ENCODE measurements at regions not wholly inside any gene's neighbourhood (a gene's known extent, or its start where the extent isn't known, plus 50 kb on each side); places are given as distances from the start of the nearest gene placed in this dataset.

DNA sequence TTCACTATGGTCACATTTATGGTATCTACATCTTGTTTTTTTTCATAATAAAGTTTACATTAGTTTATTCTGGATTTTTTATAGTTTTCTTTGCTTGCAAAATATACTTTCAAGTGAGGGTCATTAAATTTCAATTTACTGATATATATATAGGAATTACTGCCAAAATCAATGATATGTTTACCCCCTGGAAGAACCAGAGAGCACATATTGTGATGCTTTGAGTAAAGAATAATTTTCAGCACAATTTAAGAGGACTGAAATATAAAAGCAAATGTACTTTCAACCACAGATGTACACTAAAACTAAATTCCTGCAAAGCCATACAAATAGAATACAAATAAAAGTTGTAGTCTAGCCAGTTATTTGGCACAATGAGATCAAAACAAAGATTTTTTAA is 242.2 kb upstream of the PCDH18 start:
- no peak overlapping the region for H3K4me3 ChIP-seq (ENCODE audit: low read depth, low read length)
- no peak for TF ChIP-seq CTCF (IDR thresholded peaks at IDR 0.05; ENCODE audit: control insufficient read depth, extremely low read depth, insufficient read depth)
- DNase-seq (ENCODE audit: low read depth), result no peak

- DNase-seq (ENCODE audit: low read depth), result no peak
- TF ChIP-seq CTCF (IDR thresholded peaks at IDR 0.05; ENCODE audit: control insufficient read depth, extremely low read depth, insufficient read depth), result no peak
- H3K4me3 ChIP-seq (ENCODE audit: low read depth, low read length), result no peak overlapping the region
Measured at GRCh38 chr4:137768881-137769280, 236.6 kb upstream of the PCDH18 start.

DNA sequence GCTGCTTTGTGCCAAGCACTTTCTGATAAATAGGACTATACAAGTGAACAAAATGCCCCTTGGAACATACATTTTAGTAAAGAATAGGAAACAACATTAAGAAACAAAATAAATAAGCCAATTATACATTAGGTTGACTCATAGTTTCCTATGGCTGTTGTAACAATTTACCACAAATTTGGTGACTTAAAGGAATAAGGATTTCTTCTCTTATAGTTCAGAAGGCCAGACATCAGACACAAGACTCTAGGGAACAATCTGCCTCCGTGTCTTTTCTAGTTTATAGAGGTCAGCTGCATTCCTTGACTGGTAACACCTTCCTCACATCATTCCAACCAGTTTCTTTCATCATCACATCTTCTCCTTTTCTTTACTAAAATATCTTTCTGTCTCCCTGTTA is 235.9 kb upstream of the PCDH18 start:
- no peak overlapping the region for H3K4me3 ChIP-seq (ENCODE audit: low read depth, low read length)
- DNase-seq (ENCODE audit: low read depth), result no peak
- no peak for TF ChIP-seq CTCF (IDR thresholded peaks at IDR 0.05; ENCODE audit: control insufficient read depth, extremely low read depth, insufficient read depth)

DNA sequence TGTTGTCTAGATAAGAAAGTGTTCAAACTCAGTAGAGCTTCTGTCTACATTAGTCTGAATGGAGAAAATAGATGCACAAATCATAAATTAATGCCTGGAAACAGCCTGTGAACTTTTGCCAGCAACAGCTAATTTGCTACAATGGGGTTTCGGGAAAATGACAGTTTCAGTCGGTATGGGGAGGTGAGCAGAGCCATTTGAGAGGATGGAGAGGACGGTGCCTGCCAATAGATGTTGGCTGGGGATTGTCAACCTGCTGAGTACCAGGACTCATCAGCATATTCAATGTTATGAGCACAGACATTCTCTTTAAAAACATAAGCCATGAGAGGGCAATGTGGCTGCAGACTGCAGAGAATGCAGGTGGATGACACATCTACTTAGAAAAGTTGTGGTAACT is 230.3 kb upstream of the PCDH18 start:
- H3K4me3 ChIP-seq (ENCODE audit: low read depth, low read length), result no peak overlapping the region
- DNase-seq (ENCODE audit: low read depth), result no peak

GRCh38 chr4:137754652-137755471 is 222.6 kb upstream of the PCDH18 start:
- DNase-seq (ENCODE audit: low read depth), result no peak
- no peak for TF ChIP-seq CTCF (IDR thresholded peaks at IDR 0.05; ENCODE audit: control insufficient read depth, extremely low read depth, insufficient read depth)
- H3K4me3 ChIP-seq (ENCODE audit: low read depth, low read length), result no peak overlapping the region

More for the DNA sequence above, 230.3 kb upstream of the PCDH18 start:
- no peak for TF ChIP-seq CTCF (IDR thresholded peaks at IDR 0.05; ENCODE audit: control insufficient read depth, extremely low read depth, insufficient read depth)

- DNase-seq (ENCODE audit: low read depth), result no peak
- TF ChIP-seq CTCF (IDR thresholded peaks at IDR 0.05; ENCODE audit: control insufficient read depth, extremely low read depth, insufficient read depth), result no peak
- H3K4me3 ChIP-seq (ENCODE audit: low read depth, low read length), result no peak overlapping the region
Measured at GRCh38 chr4:137749466-137749865, 217.2 kb upstream of the PCDH18 start.

GRCh38 chr4:137748616-137749015 is 216.3 kb upstream of the PCDH18 start:
- DNase-seq (ENCODE audit: low read depth), result no peak
- no peak for TF ChIP-seq CTCF (IDR thresholded peaks at IDR 0.05; ENCODE audit: control insufficient read depth, extremely low read depth, insufficient read depth)
- no peak overlapping the region for H3K4me3 ChIP-seq (ENCODE audit: low read depth, low read length)
